KBM-7 (cell line): ENCODE measurements at regions not wholly inside any gene's neighbourhood (a gene's known extent, or its start where the extent isn't known, plus 50 kb on each side); places are given as distances from the start of the nearest gene placed in this dataset.

Experiments used
- DNase-seq: peaks from one replicate; pipeline ENCODE4 v3.0.0-alpha.2; 2015
- in situ Hi-C: fragments of 300-500 bp; cut with MboI; formaldehyde crosslinking; loops from 2 replicates; pipeline ENCODE4 v1.14.3; 2020; ENCODE audit warnings: low sequenced_read_pairs, low pct_unique_long_range_greater_than_20kb, mixed read lengths

GRCh38 chr19:29318581-29318980 lies 105.6 kb upstream of the UQCRFS1 start:
- no peak for DNase-seq

GRCh38 chr19:29320086-29320485 lies 107.1 kb upstream of the UQCRFS1 start:
- DNase-seq = no peak
- in situ Hi-C loops = no loop called here

More at GRCh38 chr19:29318581-29318980, 105.6 kb upstream of the UQCRFS1 start:
- in situ Hi-C loops = no loop called here

- in situ Hi-C loops = no loop called here
- no peak for DNase-seq
Observed at GRCh38 chr19:29320618-29321017, 107.7 kb upstream of the UQCRFS1 start.

GRCh38 chr19:29321116-29321515 lies 108.2 kb upstream of the UQCRFS1 start:
- in situ Hi-C loops = no loop called here
- no peak for DNase-seq

GRCh38 chr19:29323021-29323430 lies 110.1 kb upstream of the UQCRFS1 start:
- in situ Hi-C loops = no loop called here
- no peak for DNase-seq

GRCh38 chr19:29323440-29324290 lies 110.7 kb upstream of the UQCRFS1 start:
- in situ Hi-C loops = no loop called here
- no peak for DNase-seq

- DNase-seq = no peak
- in situ Hi-C loops = no loop called here
Observed at GRCh38 chr19:29324291-29324680, 111.3 kb upstream of the UQCRFS1 start.

- no peak for DNase-seq
- in situ Hi-C loops = no loop called here
Observed at GRCh38 chr19:29324717-29325116, 111.8 kb upstream of the UQCRFS1 start.

GRCh38 chr19:29325241-29325975 lies 112.5 kb upstream of the UQCRFS1 start:
- no peak for DNase-seq
- in situ Hi-C loops = no loop called here

GRCh38 chr19:29326351-29326750 lies 113.4 kb upstream of the UQCRFS1 start:
- in situ Hi-C loops = no loop called here
- DNase-seq = no peak

- no peak for DNase-seq
Observed at GRCh38 chr19:29326849-29327840, 114.2 kb upstream of the UQCRFS1 start.

GRCh38 chr19:29328586-29328985 lies 115.6 kb upstream of the UQCRFS1 start:
- DNase-seq = no peak
- in situ Hi-C loops = no loop called here

More at GRCh38 chr19:29326849-29327840, 114.2 kb upstream of the UQCRFS1 start:
- in situ Hi-C loops = no loop called here

- DNase-seq = peak; percentile 23
- in situ Hi-C loops = no loop called here
Observed at GRCh38 chr19:29329460-29330134, 116.6 kb upstream of the UQCRFS1 start.

- DNase-seq = no peak
- in situ Hi-C loops = no loop called here
Observed at GRCh38 chr19:29336425-29336824, 123.5 kb upstream of the UQCRFS1 start.

GRCh38 chr19:29337029-29337428 lies 124.1 kb upstream of the UQCRFS1 start:
- no peak for DNase-seq
- in situ Hi-C loops = no loop called here

- no peak for DNase-seq
- in situ Hi-C loops = no loop called here
Observed at GRCh38 chr19:29338480-29338879, 125.5 kb upstream of the UQCRFS1 start.

- no peak for DNase-seq
- in situ Hi-C loops = no loop called here
Observed at GRCh38 chr19:29342721-29343120, 129.8 kb upstream of the UQCRFS1 start.

- in situ Hi-C loops = no loop called here
- no peak for DNase-seq
Observed at GRCh38 chr19:29364224-29364726, 151.3 kb upstream of the UQCRFS1 start.

GRCh38 chr19:29364999-29365398 lies 152.0 kb upstream of the UQCRFS1 start:
- DNase-seq = no peak
- in situ Hi-C loops = no loop called here
